Body of pancreas (tissue), 4 donors: ENCODE measurements at regions not wholly inside any gene's neighbourhood (a gene's known extent, or its start where the extent isn't known, plus 50 kb on each side); places are given as distances from the start of the nearest gene placed in this dataset.
"Not testable (repeated sequence)": the region's sequence is repeated elsewhere in the genome, so short reads cannot be mapped to it uniquely, and the experiment has no call there.

Experiments used
- ATAC-seq: fragments of 150-250 bp; one replicate; pipeline ENCODE4 v1.9.1; 2016
- DNase-seq, 4 donors: peaks; one replicate each; pipeline ENCODE4 v3.0.0-alpha.2; 2019
- H3K27ac ChIP-seq, 4 donors: fragments of 200-600 bp; sonication (generic); 1 replicate in 3 of 4; 2 replicates in 1 of 4; pipeline versions ENCODE4 v1.5.1 to v1.6.1; 2016 to 2019; ENCODE audit warnings: mild to moderate bottlenecking in 1 of 4, mixed read lengths in 1 of 4, moderate library complexity in 1 of 4
- H3K27me3 ChIP-seq, 2 donors: fragments of 200-600 bp; sonication (generic); one replicate each; pipeline ENCODE4 v1.6.0; 2016; ENCODE audit warnings: mild to moderate bottlenecking in 1 of 2
- H3K36me3 ChIP-seq, 2 donors: fragments of 200-600 bp; sonication (generic); replicated peaks in 1 of 2; 2 replicates each; pipeline ENCODE4 v1.5.1; 2016; ENCODE audit warnings: low read depth in 2 of 2; ENCODE audit not compliant: insufficient read depth in 1 of 2
- H3K4me1 ChIP-seq: fragments of 200-600 bp; sonication (generic); one replicate; pipeline ENCODE4 v1.6.0; 2016
- H3K4me3 ChIP-seq, 2 donors: fragments of 200-600 bp; sonication (generic); 1 replicate in 1 of 2; 2 replicates in 1 of 2; pipeline ENCODE4 v1.5.1; 2016 to 2019
- H3K9me3 ChIP-seq, 3 donors: fragments of 200-600 bp; sonication (generic); 1 replicate in 2 of 3; 2 replicates in 1 of 3; pipeline ENCODE4 v1.5.1; 2016
- POLR2A ChIP-seq, 3 donors: fragments of 450-650 bp; IDR thresholded peaks; one replicate each; pipeline ENCODE4 v1.6.1; 2016; ENCODE audit warnings: antibody characterized with exemption in 3 of 3, mild to moderate bottlenecking in 2 of 3
- WGBS, 2 donors: methylation state at CpG; one replicate each; pipeline ENCODE4 v1.1.5; 2017; 5-methylcytosine and 5-hydroxymethylcytosine counted together
- intact Hi-C: fragments of 100-400 bp; cut with DNase I; formaldehyde crosslinking; loops from one replicate; pipeline ENCODE4 v1.15.1; 2023
- TF ChIP-seq, protein P1 (sequence below), 7 experiments: fragments of 450-650 bp in 4 of 7; fragments of 200-600 bp in 3 of 7; sonication (generic) in 3 of 7; IDR thresholded peaks; one replicate each; pipeline ENCODE4 v1.5.1; 2016 to 2019; ENCODE audit warnings: antibody characterized with exemption in 7 of 7

DNA sequence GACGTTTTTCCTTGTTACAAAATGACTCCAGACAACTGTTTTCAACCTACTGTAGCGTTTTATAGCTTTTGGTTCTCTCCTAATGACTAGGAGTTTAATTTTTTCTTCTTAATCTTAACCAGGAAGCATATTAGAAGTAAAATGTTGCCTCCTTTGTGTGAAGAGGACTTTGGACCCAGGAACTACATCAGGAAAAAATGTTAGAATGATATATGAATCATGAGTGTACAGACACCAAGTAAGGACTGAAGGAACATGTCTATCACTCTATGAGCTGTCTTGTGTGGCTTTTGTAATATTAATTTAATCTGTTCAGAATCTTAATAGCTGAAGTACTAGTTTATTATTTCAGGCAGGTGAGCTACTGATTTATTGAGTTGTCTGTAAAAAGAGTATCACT is 71.0 kb upstream of the MARCKS start:
- Histone ChIP-seq H3K4me3 (no peak overlapping the region), H3K27ac (peak overlapping the region in 3 of 4 donors; percentile 32 to 83 (median 67)), H3K27me3 (no peaks in the 10 kb centered on the region), H3K9me3 (no peaks in the 10 kb centered on the region), H3K4me1 (peaks cover 15% of the 10 kb centered on the region), H3K36me3 (no peaks in the 10 kb centered on the region)
- DNase-seq: peak in 1 of 4 donors; percentile 29
- intact Hi-C loops: no loop called here
- 21 to 25% methylated on average over 2 of the region's 2 CpGs for WGBS, 2 donors
- ATAC-seq: peak; percentile 100
- TF ChIP-seq, protein P1, sequence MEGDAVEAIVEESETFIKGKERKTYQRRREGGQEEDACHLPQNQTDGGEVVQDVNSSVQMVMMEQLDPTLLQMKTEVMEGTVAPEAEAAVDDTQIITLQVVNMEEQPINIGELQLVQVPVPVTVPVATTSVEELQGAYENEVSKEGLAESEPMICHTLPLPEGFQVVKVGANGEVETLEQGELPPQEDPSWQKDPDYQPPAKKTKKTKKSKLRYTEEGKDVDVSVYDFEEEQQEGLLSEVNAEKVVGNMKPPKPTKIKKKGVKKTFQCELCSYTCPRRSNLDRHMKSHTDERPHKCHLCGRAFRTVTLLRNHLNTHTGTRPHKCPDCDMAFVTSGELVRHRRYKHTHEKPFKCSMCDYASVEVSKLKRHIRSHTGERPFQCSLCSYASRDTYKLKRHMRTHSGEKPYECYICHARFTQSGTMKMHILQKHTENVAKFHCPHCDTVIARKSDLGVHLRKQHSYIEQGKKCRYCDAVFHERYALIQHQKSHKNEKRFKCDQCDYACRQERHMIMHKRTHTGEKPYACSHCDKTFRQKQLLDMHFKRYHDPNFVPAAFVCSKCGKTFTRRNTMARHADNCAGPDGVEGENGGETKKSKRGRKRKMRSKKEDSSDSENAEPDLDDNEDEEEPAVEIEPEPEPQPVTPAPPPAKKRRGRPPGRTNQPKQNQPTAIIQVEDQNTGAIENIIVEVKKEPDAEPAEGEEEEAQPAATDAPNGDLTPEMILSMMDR (IDR thresholded peaks at IDR 0.05): no peak
- no peak for TF ChIP-seq POLR2A (IDR thresholded peaks at IDR 0.05)

DNA sequence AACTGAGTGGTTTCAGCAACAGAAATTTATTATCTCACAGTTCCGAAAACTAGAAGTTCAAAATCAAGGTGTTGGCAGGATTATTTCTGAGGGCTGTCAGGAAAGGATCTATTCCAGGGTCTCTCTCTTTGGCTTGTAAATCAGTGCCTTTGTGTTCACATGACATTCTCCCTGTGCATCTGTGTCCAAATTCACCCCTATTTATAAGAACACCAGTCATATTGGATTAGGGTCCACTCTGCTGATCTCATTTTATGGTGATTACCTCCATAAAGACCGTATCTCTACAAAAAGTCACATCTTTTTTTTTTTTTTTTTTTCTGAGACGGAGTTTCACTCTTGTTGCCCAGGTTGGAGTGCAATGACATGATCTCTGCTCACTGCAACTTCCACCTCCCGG is 68.6 kb upstream of the MARCKS start:
- H3K27ac ChIP-seq: no peak overlapping the region
- H3K4me3 ChIP-seq: no peak overlapping the region
- WGBS, 2 donors: 90 to 98% methylated on average over 4 of the region's 4 CpGs
- TF ChIP-seq, protein P1 (IDR thresholded peaks at IDR 0.05): no peak
- no peak for TF ChIP-seq POLR2A (IDR thresholded peaks at IDR 0.05)
- ATAC-seq (no peak), DNase-seq (no peak)
- H3K27me3 ChIP-seq: no peaks in the 10 kb centered on the region
- intact Hi-C loops: no loop called here
- no peaks in the 10 kb centered on the region for H3K9me3 ChIP-seq
- peaks cover 15% of the 10 kb centered on the region for H3K4me1 ChIP-seq
- H3K36me3 ChIP-seq: no peaks in the 10 kb centered on the region

DNA sequence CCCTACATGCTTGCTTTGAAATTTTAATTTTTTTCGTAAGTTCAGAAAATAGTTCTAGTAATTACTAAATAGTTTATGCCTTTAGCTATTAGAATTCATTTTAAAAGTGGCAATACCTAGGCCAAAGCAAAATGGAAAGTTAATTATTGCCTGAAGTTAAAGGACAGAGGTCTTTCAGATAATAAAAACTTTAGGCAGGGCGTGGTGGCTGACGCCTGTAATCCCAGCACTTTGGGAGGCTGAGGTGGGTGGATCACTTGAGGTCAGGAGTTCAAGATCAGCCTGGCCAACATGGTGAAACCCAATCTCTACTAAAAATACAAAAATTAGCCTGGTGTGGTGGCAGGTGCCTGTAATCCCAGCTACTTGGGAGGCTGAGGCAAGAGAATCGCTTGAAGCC is 65.9 kb upstream of the MARCKS start:
- H3K4me1 ChIP-seq, ATAC-seq, H3K4me3 ChIP-seq, H3K36me3 ChIP-seq, H3K9me3 ChIP-seq, H3K27me3 ChIP-seq, DNase-seq, intact Hi-C loops, H3K27ac ChIP-seq: not testable (repeated sequence)
- WGBS, 2 donors: 90 to 94% methylated on average over 4 of the region's 4 CpGs

DNA sequence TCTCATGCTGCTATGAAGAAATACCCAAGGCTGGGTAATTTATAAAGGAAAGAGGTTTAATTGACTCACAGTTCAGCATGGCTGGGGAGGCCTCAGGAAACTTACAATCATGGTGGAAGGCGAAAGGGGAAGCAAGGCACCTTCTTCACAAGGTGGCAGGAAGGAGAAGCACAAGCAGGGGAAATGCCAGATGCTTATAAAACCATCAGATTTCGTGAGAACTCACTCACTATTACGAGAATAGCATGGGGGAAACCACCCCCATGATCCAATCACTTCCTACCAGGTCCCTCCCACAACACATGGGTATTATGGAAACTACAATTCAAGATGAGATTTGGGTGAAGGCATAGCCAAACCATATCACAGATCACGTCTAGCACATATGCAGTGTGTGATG is 61.8 kb upstream of the MARCKS start:
- ATAC-seq, H3K4me1 ChIP-seq: not testable (repeated sequence)

DNA sequence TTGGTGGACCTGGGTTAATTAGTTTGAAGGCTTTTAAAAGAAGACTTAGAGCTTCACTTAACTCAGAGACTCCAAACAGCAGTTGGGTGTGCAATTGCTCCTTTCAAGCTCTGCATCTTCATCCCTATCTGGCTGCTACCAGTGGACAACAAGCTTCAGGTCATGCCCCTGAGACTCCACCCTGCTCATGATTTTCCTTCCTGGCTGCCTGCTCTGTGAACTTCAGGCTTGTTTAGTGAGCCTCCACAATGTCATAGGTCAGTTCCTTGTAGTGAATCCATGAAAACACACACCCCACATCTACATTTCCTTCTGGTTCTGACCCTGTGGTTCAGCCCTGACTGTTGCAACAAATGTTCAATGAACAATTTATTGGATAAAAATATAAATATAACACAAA is 61.1 kb upstream of the MARCKS start:
- no peak for DNase-seq
- no peak overlapping the region for H3K27ac ChIP-seq
- no peaks in the 10 kb centered on the region for H3K27me3 ChIP-seq
- H3K4me3 ChIP-seq: no peak overlapping the region
- H3K36me3 ChIP-seq: no peaks in the 10 kb centered on the region
- TF ChIP-seq POLR2A (IDR thresholded peaks at IDR 0.05): no peak
- TF ChIP-seq, protein P1 (IDR thresholded peaks at IDR 0.05): no peak
- ATAC-seq: no peak
- no peaks in the 10 kb centered on the region for H3K9me3 ChIP-seq
- intact Hi-C loops: no loop called here
- H3K4me1 ChIP-seq: peaks cover 8% of the 10 kb centered on the region

More for the DNA sequence above, 61.8 kb upstream of the MARCKS start:
- 70 to 76% methylated on average over 3 to 4 of the region's 4 CpGs for WGBS, 2 donors
- H3K4me3 ChIP-seq, H3K27ac ChIP-seq, H3K36me3 ChIP-seq, H3K27me3 ChIP-seq, H3K9me3 ChIP-seq, DNase-seq, intact Hi-C loops: not testable (repeated sequence)

DNA sequence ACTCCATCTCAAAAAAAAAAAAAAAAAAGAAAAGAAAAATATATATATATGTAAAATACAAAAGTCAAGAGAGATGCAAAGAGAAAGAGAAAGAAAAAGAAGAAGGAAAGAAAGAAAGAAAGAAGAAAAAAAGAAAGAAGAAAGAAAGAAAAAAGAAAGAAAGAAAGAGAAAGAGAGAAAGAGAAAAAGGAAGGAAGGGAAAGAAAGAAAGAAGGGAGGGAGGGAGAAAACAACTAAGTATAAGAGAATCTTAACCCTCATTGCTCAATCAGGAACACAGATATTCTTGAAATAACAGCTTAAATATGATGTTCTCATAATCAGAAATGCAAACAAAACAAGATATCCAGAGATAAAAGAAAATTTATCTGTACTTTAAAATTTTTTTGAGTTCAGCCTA is 54.4 kb upstream of the MARCKS start:
- no peak overlapping the region for H3K4me3 ChIP-seq
- H3K27me3 ChIP-seq: no peaks in the 10 kb centered on the region
- H3K36me3 ChIP-seq: no peaks in the 10 kb centered on the region
- H3K9me3 ChIP-seq: no peaks in the 10 kb centered on the region
- H3K4me1 ChIP-seq: peaks cover 12% of the 10 kb centered on the region
- H3K27ac ChIP-seq: no peak overlapping the region
- no peak for DNase-seq
- no peak for ATAC-seq
- TF ChIP-seq POLR2A (IDR thresholded peaks at IDR 0.05): no peak
- TF ChIP-seq, protein P1 (IDR thresholded peaks at IDR 0.05): no peak
- intact Hi-C loops: no loop called here
